ENCODE measurements at regions not wholly inside any gene's neighbourhood (a gene's known extent, or its start where the extent isn't known, plus 50 kb on each side); places are given as distances from the start of the nearest gene placed in this dataset.
"Not testable (repeated sequence)": the region's sequence is repeated elsewhere in the genome, so short reads cannot be mapped to it uniquely, and the experiment has no call there.

DNA sequence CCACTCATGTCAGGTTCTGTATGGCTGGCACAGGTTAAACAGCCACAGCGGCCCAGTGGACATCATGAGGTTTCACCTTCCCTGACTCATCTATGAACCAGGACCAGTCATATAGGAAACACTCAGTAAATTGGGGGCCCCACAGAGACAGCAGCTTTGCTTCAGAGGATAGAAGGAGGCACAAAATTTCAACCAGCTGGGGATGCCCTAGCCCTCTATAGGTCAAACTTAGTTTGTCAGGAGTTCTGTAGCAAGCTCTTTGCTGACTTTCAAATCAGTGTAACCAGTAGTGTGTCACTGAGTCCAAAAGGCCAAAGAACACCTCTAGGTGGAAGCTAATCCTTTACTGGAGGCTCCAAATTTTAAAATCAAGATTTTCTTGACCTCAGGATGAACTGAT is 4157.8 kb upstream of the TPTE start:
- DNase-seq, result not testable (repeated sequence)

DNA sequence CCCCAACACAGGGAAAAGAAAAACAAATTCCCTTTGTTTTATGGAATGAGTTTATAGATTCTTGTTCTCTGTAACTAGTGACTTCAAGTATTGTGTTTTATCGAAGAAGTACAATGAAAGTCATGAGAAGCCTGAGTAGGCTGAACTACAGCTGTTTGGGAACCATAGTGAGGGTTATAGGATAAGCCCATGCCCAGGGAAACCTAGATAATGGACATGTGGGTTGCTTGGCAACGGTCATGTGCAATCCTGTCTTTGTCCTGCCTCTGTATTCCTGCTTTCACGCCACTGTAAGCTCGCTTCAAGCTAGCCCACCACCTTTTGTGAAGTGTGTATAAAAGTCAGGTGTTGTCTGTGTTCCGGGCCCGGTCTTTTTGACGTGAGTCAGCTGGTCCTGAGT is 4152.6 kb upstream of the TPTE start:
- not testable (repeated sequence) for DNase-seq

DNA sequence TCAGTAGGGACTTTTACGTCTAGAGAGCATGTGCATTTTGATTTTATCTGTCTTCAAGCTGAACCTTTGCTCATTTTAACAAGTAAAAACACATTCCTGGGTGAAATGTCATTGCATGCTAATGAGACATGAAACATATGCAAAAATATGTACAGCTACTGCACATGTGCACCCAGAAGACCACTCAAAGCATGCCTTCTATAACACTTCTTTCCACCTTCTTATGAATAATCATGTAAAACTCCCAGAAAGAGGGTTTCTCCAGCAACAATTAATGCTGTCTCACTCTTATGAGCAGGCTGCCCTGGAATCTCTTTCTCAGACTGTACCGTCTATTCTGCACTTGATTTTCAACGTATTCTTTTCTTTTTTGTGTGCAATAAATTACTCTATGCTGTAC is 4148.1 kb upstream of the TPTE start:
- DNase-seq, result not testable (repeated sequence)

DNA sequence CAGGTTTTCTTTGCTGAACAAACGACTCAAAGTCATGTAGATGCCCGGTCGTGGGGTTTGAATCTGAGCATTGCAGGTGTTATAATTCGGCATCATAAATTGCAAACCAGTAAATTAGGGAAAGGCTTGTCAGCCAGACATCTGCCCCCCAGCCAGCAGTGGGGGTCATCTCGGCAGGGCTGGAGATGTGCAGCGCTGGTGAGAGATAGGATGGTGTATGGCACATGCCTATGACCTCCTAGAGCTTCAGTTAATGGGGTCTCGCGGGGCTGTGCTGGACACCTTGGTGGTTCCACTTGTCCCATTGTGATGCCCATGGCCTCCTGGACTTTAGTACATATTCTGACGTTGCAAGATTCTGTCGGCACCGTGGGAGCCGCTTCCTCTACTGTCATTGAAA is 4147.2 kb upstream of the TPTE start:
- peak in 1 of 2 experiments; percentile 5 for DNase-seq

DNA sequence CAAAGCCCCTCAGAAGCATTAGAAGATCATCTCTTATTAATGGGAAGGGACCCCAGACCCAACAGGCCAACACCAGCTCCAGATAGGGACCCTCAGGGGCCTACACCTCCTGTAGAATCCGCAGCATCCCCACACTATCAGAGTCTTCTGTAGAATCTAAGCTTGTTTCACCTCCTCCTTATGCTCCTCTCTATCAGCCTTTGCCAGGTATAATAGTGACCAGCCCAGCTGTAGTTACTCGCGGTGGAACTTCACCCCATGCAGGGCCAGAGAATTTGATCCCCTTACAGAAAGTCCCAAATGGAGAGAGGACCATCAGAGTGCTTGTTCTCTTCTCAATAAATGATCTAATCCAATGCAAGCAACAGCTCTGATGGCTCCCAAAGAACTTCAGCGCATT is 4146.5 kb upstream of the TPTE start:
- DNase-seq, result peak in 1 of 2 experiments; percentile 0

DNA sequence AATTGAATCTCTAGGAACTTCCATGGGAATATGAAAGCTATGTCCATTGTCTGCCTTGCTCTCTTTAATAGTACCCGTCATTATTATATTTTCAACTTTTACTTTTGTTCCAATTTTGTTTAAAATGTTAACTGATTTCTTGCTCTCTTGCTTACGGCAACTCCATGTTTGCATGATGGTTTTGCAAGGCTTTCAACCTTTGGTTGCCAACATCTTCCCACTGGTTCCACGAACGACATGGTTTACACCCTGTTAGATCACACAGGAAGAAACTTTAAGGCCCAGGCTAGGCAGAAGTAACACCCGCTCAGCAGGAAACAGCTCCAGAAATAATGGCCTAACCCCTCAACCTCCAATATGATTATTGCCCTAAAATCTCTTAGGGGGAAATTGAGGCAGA is 4145.6 kb upstream of the TPTE start:
- DNase-seq, result not testable (repeated sequence)

DNA sequence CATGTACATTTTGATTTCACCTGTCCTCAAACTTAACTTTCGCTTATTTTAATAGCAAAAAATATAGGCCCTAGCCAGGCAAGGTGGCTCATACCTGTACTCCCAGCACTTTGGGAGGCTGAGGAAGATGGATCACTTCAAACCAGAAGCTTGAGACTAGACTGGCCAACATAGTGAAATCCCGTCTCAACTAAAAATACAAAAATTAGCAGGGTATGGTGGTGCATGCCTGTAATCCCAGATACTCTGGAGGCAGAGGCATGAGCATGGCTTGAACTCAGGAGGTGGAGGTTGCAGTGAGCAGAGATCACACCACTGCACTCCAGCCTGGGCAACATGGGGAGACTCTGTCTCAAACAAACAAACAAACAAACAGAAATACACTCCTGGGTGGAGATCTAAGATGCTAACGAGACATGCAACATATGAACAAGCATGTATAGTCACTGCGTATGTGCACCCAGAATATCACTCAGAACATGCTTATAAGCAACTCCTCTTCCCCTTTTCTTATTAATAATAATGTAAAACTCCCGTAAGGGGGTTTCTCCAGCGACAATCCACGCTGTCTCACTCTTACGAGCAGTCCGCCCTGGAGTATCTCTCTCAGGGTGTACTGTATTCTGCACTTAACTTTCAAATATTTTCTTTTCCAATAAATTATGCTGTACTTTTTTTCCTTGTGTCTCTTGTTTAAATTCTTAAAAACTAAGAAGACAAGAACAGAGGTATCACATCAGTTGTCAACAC is 4144.9 kb upstream of the TPTE start:
- peak in 1 of 2 experiments; percentile 0 for DNase-seq

All from stimulated activated CD4-positive, alpha-beta T cell treated with anti-CD3 and anti-CD28 coated beads, Interleukin-4, amount 100 ng/mL, for 4 hours (primary cell).